ENCODE measurements at regions not wholly inside any gene's neighbourhood (a gene's known extent, or its start where the extent isn't known, plus 50 kb on each side); places are given as distances from the start of the nearest gene placed in this dataset.

DNA sequence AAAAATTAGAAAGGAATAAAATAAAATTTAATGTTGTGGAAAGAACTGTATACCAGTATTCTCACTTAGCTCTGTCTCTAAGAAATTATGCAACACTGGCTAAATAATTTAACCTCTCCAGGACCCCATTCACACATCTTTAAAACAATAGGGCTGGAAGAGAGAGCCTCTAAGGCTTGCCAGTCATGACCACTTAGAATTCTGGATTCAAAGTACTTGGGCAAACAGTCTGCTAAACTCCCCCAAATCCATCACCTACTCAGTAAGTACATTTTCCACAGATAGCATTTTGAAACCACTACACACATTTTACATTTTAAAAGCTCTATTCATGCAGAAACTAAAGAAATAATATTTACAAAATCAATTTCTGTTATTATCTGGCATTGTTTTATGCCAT lies 291.7 kb downstream of the TMEM167A start:
- TF ChIP-seq, protein P1, sequence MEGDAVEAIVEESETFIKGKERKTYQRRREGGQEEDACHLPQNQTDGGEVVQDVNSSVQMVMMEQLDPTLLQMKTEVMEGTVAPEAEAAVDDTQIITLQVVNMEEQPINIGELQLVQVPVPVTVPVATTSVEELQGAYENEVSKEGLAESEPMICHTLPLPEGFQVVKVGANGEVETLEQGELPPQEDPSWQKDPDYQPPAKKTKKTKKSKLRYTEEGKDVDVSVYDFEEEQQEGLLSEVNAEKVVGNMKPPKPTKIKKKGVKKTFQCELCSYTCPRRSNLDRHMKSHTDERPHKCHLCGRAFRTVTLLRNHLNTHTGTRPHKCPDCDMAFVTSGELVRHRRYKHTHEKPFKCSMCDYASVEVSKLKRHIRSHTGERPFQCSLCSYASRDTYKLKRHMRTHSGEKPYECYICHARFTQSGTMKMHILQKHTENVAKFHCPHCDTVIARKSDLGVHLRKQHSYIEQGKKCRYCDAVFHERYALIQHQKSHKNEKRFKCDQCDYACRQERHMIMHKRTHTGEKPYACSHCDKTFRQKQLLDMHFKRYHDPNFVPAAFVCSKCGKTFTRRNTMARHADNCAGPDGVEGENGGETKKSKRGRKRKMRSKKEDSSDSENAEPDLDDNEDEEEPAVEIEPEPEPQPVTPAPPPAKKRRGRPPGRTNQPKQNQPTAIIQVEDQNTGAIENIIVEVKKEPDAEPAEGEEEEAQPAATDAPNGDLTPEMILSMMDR (IDR thresholded peaks at IDR 0.05): no peak
- TF ChIP-seq POLR2A (IDR thresholded peaks at IDR 0.05): no peak

Measured in body of pancreas (tissue), 4 donors.